WERI-Rb-1 (cell line): ENCODE measurements at regions not wholly inside any gene's neighbourhood (a gene's known extent, or its start where the extent isn't known, plus 50 kb on each side); places are given as distances from the start of the nearest gene placed in this dataset.

Experiments used
- DNase-seq: peaks from one replicate; pipeline ENCODE4 v3.0.0-alpha.2; 2020
- H3K27ac ChIP-seq: fragments of 250-450 bp; sonication (Bioruptor Pico); 2 replicates; pipeline ENCODE4 v1.5.1; 2020; ENCODE audit warnings: mild to moderate bottlenecking, moderate library complexity
- H3K27me3 ChIP-seq: fragments of 250-450 bp; sonication (Bioruptor Pico); 2 replicates; pipeline ENCODE4 v1.5.1; 2021; ENCODE audit warnings: mild to moderate bottlenecking, low read depth, moderate library complexity; ENCODE audit not compliant: insufficient read depth, severe bottlenecking
- H3K36me3 ChIP-seq: fragments of 250-450 bp; sonication (Bioruptor Pico); 2 replicates; pipeline ENCODE4 v1.5.1; 2020; ENCODE audit warnings: mild to moderate bottlenecking, moderate library complexity
- H3K4me3 ChIP-seq: 2 replicates; pipeline ENCODE4 v1.5.1; 2011; ENCODE audit warnings: low read depth, mild to moderate bottlenecking, control low read depth, low read length
- H3K9me3 ChIP-seq: fragments of 250-450 bp; sonication (Bioruptor Pico); 2 replicates; pipeline ENCODE4 v1.5.1; 2021; ENCODE audit warnings: mild to moderate bottlenecking, moderate library complexity; ENCODE audit not compliant: severe bottlenecking
- TF ChIP-seq, protein P1 (sequence below): IDR thresholded peaks from 2 replicates; pipeline ENCODE4 v1.5.1; 2011; ENCODE audit warnings: low read depth, mild to moderate bottlenecking, control low read depth, inconsistent platforms, low read length

DNA sequence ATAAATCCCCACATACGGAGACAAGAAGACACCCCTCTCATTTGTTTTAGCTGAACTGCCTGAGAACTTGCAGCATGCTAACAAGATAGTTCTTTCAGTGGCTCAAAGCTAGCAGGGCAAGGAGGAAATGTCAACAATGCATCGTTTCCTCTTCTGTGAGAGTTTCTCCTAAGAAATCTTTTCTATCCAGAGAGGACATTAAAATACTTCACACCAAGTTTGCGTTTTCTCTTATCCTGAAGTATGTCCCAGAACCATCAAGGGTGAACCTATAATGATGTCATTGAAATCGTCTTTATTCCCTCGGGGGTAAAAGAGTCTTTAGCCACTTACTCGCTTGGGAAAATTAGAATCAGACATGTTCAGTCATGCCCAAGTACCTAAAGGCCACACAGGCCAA, 541.7 kb upstream of the MDFIC2 start:
- Histone ChIP-seq H3K27me3 (no peaks in the 10 kb centered on the region), H3K36me3 (no peaks in the 10 kb centered on the region), H3K9me3 (no peaks in the 10 kb centered on the region), H3K27ac (no peak overlapping the region), H3K4me3 (no peak overlapping the region)
- TF ChIP-seq, protein P1, sequence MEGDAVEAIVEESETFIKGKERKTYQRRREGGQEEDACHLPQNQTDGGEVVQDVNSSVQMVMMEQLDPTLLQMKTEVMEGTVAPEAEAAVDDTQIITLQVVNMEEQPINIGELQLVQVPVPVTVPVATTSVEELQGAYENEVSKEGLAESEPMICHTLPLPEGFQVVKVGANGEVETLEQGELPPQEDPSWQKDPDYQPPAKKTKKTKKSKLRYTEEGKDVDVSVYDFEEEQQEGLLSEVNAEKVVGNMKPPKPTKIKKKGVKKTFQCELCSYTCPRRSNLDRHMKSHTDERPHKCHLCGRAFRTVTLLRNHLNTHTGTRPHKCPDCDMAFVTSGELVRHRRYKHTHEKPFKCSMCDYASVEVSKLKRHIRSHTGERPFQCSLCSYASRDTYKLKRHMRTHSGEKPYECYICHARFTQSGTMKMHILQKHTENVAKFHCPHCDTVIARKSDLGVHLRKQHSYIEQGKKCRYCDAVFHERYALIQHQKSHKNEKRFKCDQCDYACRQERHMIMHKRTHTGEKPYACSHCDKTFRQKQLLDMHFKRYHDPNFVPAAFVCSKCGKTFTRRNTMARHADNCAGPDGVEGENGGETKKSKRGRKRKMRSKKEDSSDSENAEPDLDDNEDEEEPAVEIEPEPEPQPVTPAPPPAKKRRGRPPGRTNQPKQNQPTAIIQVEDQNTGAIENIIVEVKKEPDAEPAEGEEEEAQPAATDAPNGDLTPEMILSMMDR, result no peak
- no peak for DNase-seq

GRCh38 chr3:70853161-70853944, 540.9 kb upstream of the MDFIC2 start:
- Histone ChIP-seq H3K27ac (no peak overlapping the region), H3K36me3 (no peaks in the 10 kb centered on the region), H3K9me3 (no peaks in the 10 kb centered on the region), H3K4me3 (no peak overlapping the region), H3K27me3 (no peaks in the 10 kb centered on the region)
- TF ChIP-seq, protein P1, result no peak
- DNase-seq, result no peak

GRCh38 chr3:70849911-70850699, 537.7 kb upstream of the MDFIC2 start:
- H3K4me3 ChIP-seq, result no peak overlapping the region
- H3K27ac ChIP-seq, result no peak overlapping the region
- no peaks in the 10 kb centered on the region for H3K36me3 ChIP-seq
- H3K27me3 ChIP-seq, result no peaks in the 10 kb centered on the region
- TF ChIP-seq, protein P1, result no peak
- H3K9me3 ChIP-seq, result no peaks in the 10 kb centered on the region
- DNase-seq, result no peak

GRCh38 chr3:70840106-70840870, 527.9 kb upstream of the MDFIC2 start:
- Histone ChIP-seq H3K9me3 (no peaks in the 10 kb centered on the region), H3K27ac (no peak overlapping the region)
- DNase-seq, result no peak

DNA sequence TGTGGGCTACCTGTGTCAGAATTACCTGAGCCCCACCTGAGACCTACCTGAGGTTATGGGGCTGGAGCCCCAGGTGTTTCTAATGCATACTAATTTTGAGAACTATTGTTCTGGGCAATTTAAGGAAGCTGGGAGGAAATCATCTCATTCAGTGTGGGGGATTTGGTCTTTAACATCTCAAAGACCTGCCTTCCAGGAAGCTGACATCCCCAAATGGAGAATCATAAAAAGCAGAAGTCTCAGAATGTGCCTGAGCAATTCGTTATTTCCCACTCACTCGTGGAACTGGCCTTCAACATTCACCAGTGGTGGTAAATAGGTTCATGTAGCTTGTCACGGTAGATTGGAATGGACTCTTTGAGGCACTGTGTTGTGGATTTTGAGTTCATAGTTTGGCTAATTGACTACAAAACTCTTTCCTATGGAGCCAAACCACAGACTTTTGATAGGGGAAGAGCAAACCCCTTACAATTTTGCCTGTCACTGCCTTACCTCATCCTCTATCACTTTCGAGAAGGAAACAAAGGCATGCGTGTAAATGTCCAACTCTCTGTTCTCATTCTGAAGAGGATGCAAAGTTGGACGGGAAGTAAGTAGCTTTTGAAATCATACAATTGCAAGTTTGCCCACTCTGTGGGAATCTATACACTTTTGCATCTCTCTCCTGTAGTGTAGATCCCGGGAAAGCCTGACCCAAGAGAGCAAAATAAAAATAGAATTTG, 521.0 kb upstream of the MDFIC2 start:
- H3K36me3 ChIP-seq, result no peaks in the 10 kb centered on the region
- H3K27ac ChIP-seq, result no peak overlapping the region
- TF ChIP-seq, protein P1, result no peak
- H3K9me3 ChIP-seq, result no peaks in the 10 kb centered on the region
- no peak overlapping the region for H3K4me3 ChIP-seq
- no peak for DNase-seq
- no peaks in the 10 kb centered on the region for H3K27me3 ChIP-seq

More at GRCh38 chr3:70840106-70840870, 527.9 kb upstream of the MDFIC2 start:
- TF ChIP-seq, protein P1, result no peak
- Histone ChIP-seq H3K36me3 (no peaks in the 10 kb centered on the region), H3K27me3 (no peaks in the 10 kb centered on the region), H3K4me3 (no peak overlapping the region)
